NCI-H748 treated with DMSO at 0.1 percent for 48 hours (cell line): ENCODE measurements at regions not wholly inside any gene's neighbourhood (a gene's known extent, or its start where the extent isn't known, plus 50 kb on each side); places are given as distances from the start of the nearest gene placed in this dataset.
"Not testable (repeated sequence)": the region's sequence is repeated elsewhere in the genome, so short reads cannot be mapped to it uniquely, and the experiment has no call there.

Experiments used
- DNase-seq: peaks from one replicate; lab custom pipeline; 2025; lab: John Stamatoyannopoulos, UW

- no peak for DNase-seq
These were observed 149.1 kb upstream of the PRKCQ start for GRCh38 chr10:6729071-6729774.

- DNase-seq, result no peak
These were observed 146.8 kb upstream of the PRKCQ start for GRCh38 chr10:6726924-6727323.

GRCh38 chr10:6722616-6723004 is 142.5 kb upstream of the PRKCQ start:
- DNase-seq, result no peak

- no peak for DNase-seq
These were observed 142.0 kb upstream of the PRKCQ start for GRCh38 chr10:6721964-6722615.

- no peak for DNase-seq
These were observed 141.4 kb upstream of the PRKCQ start for GRCh38 chr10:6721480-6721879.

GRCh38 chr10:6719561-6719960 is 139.5 kb upstream of the PRKCQ start:
- DNase-seq, result no peak

- DNase-seq, result no peak
These were observed 138.5 kb upstream of the PRKCQ start for GRCh38 chr10:6718550-6718949.

GRCh38 chr10:6716516-6716915 is 136.4 kb upstream of the PRKCQ start:
- DNase-seq, result no peak

GRCh38 chr10:6713716-6714115 is 133.6 kb upstream of the PRKCQ start:
- no peak for DNase-seq

GRCh38 chr10:6713120-6713519 is 133.0 kb upstream of the PRKCQ start:
- no peak for DNase-seq

GRCh38 chr10:6711881-6712280 is 131.8 kb upstream of the PRKCQ start:
- no peak for DNase-seq

- DNase-seq, result no peak
These were observed 131.3 kb upstream of the PRKCQ start for GRCh38 chr10:6711408-6711841.

GRCh38 chr10:6707352-6707751 is 127.3 kb upstream of the PRKCQ start:
- no peak for DNase-seq

- DNase-seq, result no peak
These were observed 126.6 kb upstream of the PRKCQ start for GRCh38 chr10:6706725-6707124.

- no peak for DNase-seq
These were observed 124.8 kb upstream of the PRKCQ start for GRCh38 chr10:6704896-6705295.

- DNase-seq, result not testable (repeated sequence)
These were observed 122.8 kb upstream of the PRKCQ start for GRCh38 chr10:6702833-6703232.

GRCh38 chr10:6702030-6702429 is 122.0 kb upstream of the PRKCQ start:
- no peak for DNase-seq

GRCh38 chr10:6701289-6701688 is 121.2 kb upstream of the PRKCQ start:
- DNase-seq, result no peak

GRCh38 chr10:6700066-6700465 is 120.0 kb upstream of the PRKCQ start:
- no peak for DNase-seq

- no peak for DNase-seq
These were observed 119.3 kb upstream of the PRKCQ start for GRCh38 chr10:6699336-6699735.

GRCh38 chr10:6695519-6695918 is 115.4 kb upstream of the PRKCQ start:
- DNase-seq, result no peak

GRCh38 chr10:6694447-6695140 is 114.5 kb upstream of the PRKCQ start:
- DNase-seq, result no peak

- DNase-seq, result no peak
These were observed 112.8 kb upstream of the PRKCQ start for GRCh38 chr10:6692856-6693255.
